ENCODE measurements at regions not wholly inside any gene's neighbourhood (a gene's known extent, or its start where the extent isn't known, plus 50 kb on each side); places are given as distances from the start of the nearest gene placed in this dataset.

GRCh38 chr4:11568511-11568910 is 139.8 kb upstream of the HS3ST1 start:
- Histone ChIP-seq H4K20me1 (replicated peaks; ENCODE audit: insufficient read depth) (no peaks in the 10 kb centered on the region), H3K27me3 (ENCODE audit: insufficient read depth) (no peaks in the 10 kb centered on the region), H3K4me3 (no peak overlapping the region), H3K9me2 (ENCODE audit: insufficient read depth) (no peaks in the 10 kb centered on the region), H3K4me1 (ENCODE audit: insufficient read depth) (no peaks in the 10 kb centered on the region), H3F3A (replicated peaks; ENCODE audit: low read depth) (no peaks in the 10 kb centered on the region), H3K4me2 (no peak overlapping the region), H3K27ac (ENCODE audit: low read depth) (no peak overlapping the region), H3K36me3 (ENCODE audit: insufficient read depth) (no peaks in the 10 kb centered on the region), H2AFZ (no peak overlapping the region), H3K79me2 (replicated peaks; ENCODE audit: insufficient read depth) (no peaks in the 10 kb centered on the region)
- Mint-ChIP-seq H3K27ac (no peak overlapping the region), H3K36me3 (ENCODE audit: low read depth) (no peaks in the 10 kb centered on the region), H3K9me3 (peaks cover 2% of the 10 kb centered on the region; the same call in 2 of the 3 replicates), H3K4me1 (no peaks in the 10 kb centered on the region), H3K27me3 (ENCODE audit: insufficient read depth, low read depth, poor library complexity) (no peaks in the 10 kb centered on the region), H3K4me3 (no peak overlapping the region)
- DNase-seq (ENCODE audit: low spot score) (no peak), ATAC-seq (no peak)
- no peak for TF ChIP-seq REST (IDR thresholded peaks at IDR 0.05; ENCODE audit: unreplicated experiment)
- TF ChIP-seq JUNB (IDR thresholded peaks at IDR 0.05; ENCODE audit: unreplicated experiment) = no peak
- no peak for TF ChIP-seq STAT1 (IDR thresholded peaks at IDR 0.05; ENCODE audit: unreplicated experiment)
- TF ChIP-seq CTCF (conservative IDR thresholded peaks at IDR 0.05; ENCODE audit: low read depth in 2 of 2) = no peak
- no peak for TF ChIP-seq POLR2AphosphoS5 (IDR thresholded peaks at IDR 0.05; ENCODE audit: low read depth)
- no peak for TF ChIP-seq ZNF114 (CRISPR knock-in tag; IDR thresholded peaks at IDR 0.05)
- TF ChIP-seq EZH2phosphoT487 (IDR thresholded peaks at IDR 0.05; ENCODE audit: unreplicated experiment) = no peak
- TF ChIP-seq CREB1 (CRISPR knock-in tag; IDR thresholded peaks at IDR 0.05; ENCODE audit: low read depth) = no peak
- no peak for TF ChIP-seq NANOG (IDR thresholded peaks at IDR 0.05; ENCODE audit: borderline replicate concordance)
- TF ChIP-seq ZNF462 (CRISPR knock-in tag; IDR thresholded peaks at IDR 0.05) = no peak
